LoVo (cell line): ENCODE measurements at regions not wholly inside any gene's neighbourhood (a gene's known extent, or its start where the extent isn't known, plus 50 kb on each side); places are given as distances from the start of the nearest gene placed in this dataset.
"Not testable (repeated sequence)": the region's sequence is repeated elsewhere in the genome, so short reads cannot be mapped to it uniquely, and the experiment has no call there.

Experiments used
- DNase-seq: peaks from one replicate; pipeline ENCODE4 v3.0.0-alpha.2; 2016; ENCODE audit warnings: low spot score

- not testable (repeated sequence) for DNase-seq
Observed at GRCh38 chr4:126930059-126930458, 702.7 kb upstream of the INTU start.

GRCh38 chr4:126935801-126936200 lies 697.0 kb upstream of the INTU start:
- no peak for DNase-seq

- DNase-seq, result no peak
Observed at GRCh38 chr4:126937342-126937741, 695.4 kb upstream of the INTU start.

GRCh38 chr4:126937846-126938422 lies 694.8 kb upstream of the INTU start:
- no peak for DNase-seq

- no peak for DNase-seq
Observed at GRCh38 chr4:126939401-126939800, 693.4 kb upstream of the INTU start.

- no peak for DNase-seq
Observed at GRCh38 chr4:126947536-126947935, 685.2 kb upstream of the INTU start.

- no peak for DNase-seq
Observed at GRCh38 chr4:126954537-126955291, 678.0 kb upstream of the INTU start.

GRCh38 chr4:126955292-126956183 lies 677.2 kb upstream of the INTU start:
- no peak for DNase-seq

GRCh38 chr4:126956184-126956897 lies 676.4 kb upstream of the INTU start:
- DNase-seq, result no peak

GRCh38 chr4:126957556-126957955 lies 675.2 kb upstream of the INTU start:
- DNase-seq, result no peak

- DNase-seq, result no peak
Observed at GRCh38 chr4:126957987-126958386, 674.8 kb upstream of the INTU start.

GRCh38 chr4:126958482-126958881 lies 674.3 kb upstream of the INTU start:
- DNase-seq, result no peak

GRCh38 chr4:126959056-126959745 lies 673.6 kb upstream of the INTU start:
- no peak for DNase-seq

GRCh38 chr4:126960760-126961159 lies 672.0 kb upstream of the INTU start:
- no peak for DNase-seq

GRCh38 chr4:126961661-126962060 lies 671.1 kb upstream of the INTU start:
- DNase-seq, result no peak

- no peak for DNase-seq
Observed at GRCh38 chr4:126965877-126966276, 666.9 kb upstream of the INTU start.

- no peak for DNase-seq
Observed at GRCh38 chr4:126969360-126970235, 663.2 kb upstream of the INTU start.

- no peak for DNase-seq
Observed at GRCh38 chr4:126973201-126973600, 659.6 kb upstream of the INTU start.

- no peak for DNase-seq
Observed at GRCh38 chr4:126976850-126977632, 655.7 kb upstream of the INTU start.

- DNase-seq, result no peak
Observed at GRCh38 chr4:126986005-126986404, 646.8 kb upstream of the INTU start.
